ENCODE measurements at regions not wholly inside any gene's neighbourhood (a gene's known extent, or its start where the extent isn't known, plus 50 kb on each side); places are given as distances from the start of the nearest gene placed in this dataset.

GRCh38 chr17:73798111-73798748, 154.0 kb upstream of the SDK2 start:
- ATAC-seq, result peak; percentile 85 to 92 (median 88)
- no peaks in the 10 kb centered on the region for H3K36me3 ChIP-seq
- TF ChIP-seq POLR2A (IDR thresholded peaks at IDR 0.05) (no peak), CTCF (IDR thresholded peaks at IDR 0.05) (no peak)
- no peak overlapping the region for H3K4me3 ChIP-seq
- intact Hi-C loops (cut with DNase I), result no loop called here
- WGBS (ENCODE audit: insufficient coverage, low coverage, low lambda C conversion rate, missing lambda C conversion rate), result 24% methylated on average over 2 of the region's 7 CpGs
- H3K27me3 ChIP-seq, result no peaks in the 10 kb centered on the region
- peak overlapping the region in 2 of 3 donors; percentile 74 to 87 for H3K27ac ChIP-seq
- peaks cover 0 to 39% (median 19%) of the 10 kb centered on the region in 4 donors for H3K4me1 ChIP-seq
- no peaks in the 10 kb centered on the region for H3K9me3 ChIP-seq
- DNase-seq, result peak; percentile 51 to 92 (median 70)

DNA sequence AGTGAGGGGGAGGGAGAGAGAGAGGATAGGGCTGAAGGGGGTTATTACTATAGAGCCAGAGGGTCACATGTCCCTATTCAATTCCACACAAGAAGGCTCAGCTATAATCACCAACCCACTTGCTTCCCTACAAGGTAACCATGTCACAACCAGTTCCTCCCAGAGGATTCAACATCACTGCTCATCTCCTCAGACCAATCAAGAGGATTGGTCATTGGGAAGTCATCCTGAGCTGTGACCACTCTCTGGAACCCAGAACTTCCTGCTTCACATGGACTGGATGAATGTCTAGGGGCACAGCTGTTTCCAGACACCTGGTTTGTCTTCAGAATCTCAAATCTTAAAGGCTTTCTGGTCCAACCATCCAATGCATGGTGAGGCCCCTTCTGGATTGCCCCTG, 154.9 kb upstream of the SDK2 start:
- Histone ChIP-seq H3K27ac (peak overlapping the region in 2 of 3 donors; percentile 34 to 35), H3K4me1 (peaks cover 0 to 39% (median 19%) of the 10 kb centered on the region in 4 donors), H3K36me3 (no peaks in the 10 kb centered on the region), H3K27me3 (no peaks in the 10 kb centered on the region), H3K9me3 (no peaks in the 10 kb centered on the region), H3K4me3 (no peak overlapping the region)
- DNase-seq (no peak), ATAC-seq (no peak)
- TF ChIP-seq POLR2A (IDR thresholded peaks at IDR 0.05) (no peak), CTCF (IDR thresholded peaks at IDR 0.05) (no peak)
- intact Hi-C loops (cut with DNase I), result no loop called here

DNA sequence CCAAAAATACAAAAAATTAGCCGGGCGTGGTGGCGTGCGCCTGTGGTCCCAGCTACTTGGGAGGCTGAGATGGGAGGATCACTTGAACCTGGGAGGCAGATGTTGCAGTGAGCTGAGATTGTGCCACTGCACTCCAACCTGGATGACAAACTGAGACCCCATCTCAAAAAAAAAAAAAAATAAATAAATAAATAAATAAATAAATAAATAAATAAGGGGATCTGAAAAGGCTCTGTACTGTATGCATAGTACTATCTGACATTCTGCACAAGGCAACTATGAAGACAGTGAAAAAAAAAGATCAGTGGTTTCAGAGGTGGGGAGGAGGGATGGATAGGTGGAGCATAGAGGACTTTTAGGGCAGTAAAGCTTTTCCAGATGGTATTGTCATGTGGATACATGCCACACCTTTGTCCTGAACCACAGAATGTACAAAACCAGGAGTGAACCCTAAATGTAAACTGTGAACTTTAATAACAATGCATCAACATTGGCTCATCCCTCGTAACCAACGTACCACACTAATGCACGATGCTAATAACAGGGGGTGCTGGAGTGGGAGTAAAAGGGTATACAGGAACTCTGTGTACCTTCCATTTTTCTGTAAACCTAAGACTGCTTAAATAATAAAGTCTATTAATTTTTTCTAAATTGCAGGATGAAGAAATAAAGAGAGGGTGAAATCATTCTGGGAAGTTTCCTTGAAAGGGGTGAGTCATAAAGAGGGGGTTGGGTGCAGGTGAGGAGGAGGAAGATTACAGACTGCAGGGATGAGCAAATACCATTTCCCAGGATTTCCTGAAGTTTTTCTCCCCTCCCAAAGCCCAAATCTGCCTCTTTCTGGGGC, 155.8 kb upstream of the SDK2 start:
- H3K4me1 ChIP-seq, result peaks cover 0 to 39% (median 19%) of the 10 kb centered on the region in 4 donors
- H3K27ac ChIP-seq, result no peak overlapping the region
- DNase-seq, result no peak
- intact Hi-C loops (cut with DNase I), result no loop called here
- no peak for TF ChIP-seq CTCF (IDR thresholded peaks at IDR 0.05)
- TF ChIP-seq POLR2A (IDR thresholded peaks at IDR 0.05), result no peak
- H3K9me3 ChIP-seq, result no peaks in the 10 kb centered on the region
- no peaks in the 10 kb centered on the region for H3K36me3 ChIP-seq
- H3K27me3 ChIP-seq, result no peaks in the 10 kb centered on the region
- WGBS (ENCODE audit: insufficient coverage, low coverage, low lambda C conversion rate, missing lambda C conversion rate), result 99% methylated on average over 7 of the region's 7 CpGs
- H3K4me3 ChIP-seq, result no peak overlapping the region
- ATAC-seq, result no peak

DNA sequence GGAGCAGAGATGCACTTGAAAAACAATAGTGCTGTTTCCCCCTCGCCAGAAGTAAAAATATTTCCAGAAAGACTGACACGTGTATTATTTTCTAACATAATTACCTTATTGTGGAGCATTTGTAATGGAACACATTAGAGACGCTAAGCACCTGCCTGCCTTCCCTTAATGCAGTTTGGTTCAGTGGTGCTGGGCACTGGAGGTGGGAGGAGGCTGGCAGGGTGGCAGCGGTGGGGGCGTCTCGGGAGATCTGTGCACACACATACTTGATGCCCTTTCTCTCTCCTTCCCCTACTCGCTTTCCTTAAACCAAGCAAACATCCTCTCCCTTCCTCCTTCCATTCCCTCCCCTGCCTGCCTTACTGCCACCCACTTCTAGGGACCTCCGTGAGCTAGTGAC, 156.6 kb upstream of the SDK2 start:
- intact Hi-C loops (cut with DNase I), result no loop called here
- H3K9me3 ChIP-seq, result no peaks in the 10 kb centered on the region
- no peak overlapping the region for H3K27ac ChIP-seq
- 68% methylated on average over 7 of the region's 8 CpGs for WGBS (ENCODE audit: insufficient coverage, low coverage, low lambda C conversion rate, missing lambda C conversion rate)
- H3K36me3 ChIP-seq, result no peaks in the 10 kb centered on the region
- no peak overlapping the region for H3K4me3 ChIP-seq
- no peak for ATAC-seq
- no peak for TF ChIP-seq CTCF (IDR thresholded peaks at IDR 0.05)
- no peak for TF ChIP-seq POLR2A (IDR thresholded peaks at IDR 0.05)
- DNase-seq, result no peak
- H3K27me3 ChIP-seq, result no peaks in the 10 kb centered on the region
- H3K4me1 ChIP-seq, result peaks cover 0 to 31% (median 12%) of the 10 kb centered on the region in 4 donors

Data from right lobe of liver (tissue), 6 donors.